Retina (tissue), 1 donor: ENCODE measurements at regions not wholly inside any gene's neighbourhood (a gene's known extent, or its start where the extent isn't known, plus 50 kb on each side); places are given as distances from the start of the nearest gene placed in this dataset.

Experiments
- DNase-seq: peaks from one replicate; pipeline ENCODE4 v3.0.0-alpha.2; 2016

DNA sequence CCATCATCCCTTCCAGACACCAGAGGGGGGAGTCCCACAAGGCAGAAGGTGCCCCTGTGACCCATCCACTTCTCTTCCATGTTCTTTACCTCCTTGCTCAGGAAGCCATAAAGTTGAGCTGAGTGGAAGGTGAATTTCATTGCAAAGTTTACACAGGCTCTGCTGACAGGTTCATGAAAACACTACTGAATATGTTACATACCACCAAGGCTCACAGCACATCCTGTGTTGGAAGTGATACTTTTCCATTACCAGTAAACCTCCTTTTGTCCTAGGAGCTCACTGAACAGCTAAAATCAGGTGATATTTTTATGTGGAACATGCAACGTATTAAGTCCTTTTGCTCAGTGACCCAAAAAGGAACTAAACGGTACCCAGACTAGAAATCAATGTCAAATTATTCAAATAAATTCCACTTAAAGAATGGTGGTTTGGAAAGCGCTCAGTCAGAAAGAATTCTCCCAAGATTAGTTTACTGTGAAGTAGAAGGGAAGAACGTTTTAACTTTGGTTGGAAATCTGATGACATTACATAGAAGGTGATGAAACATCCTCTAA is 196.2 kb upstream of the NUDT4 start:
- no peak for DNase-seq

DNA sequence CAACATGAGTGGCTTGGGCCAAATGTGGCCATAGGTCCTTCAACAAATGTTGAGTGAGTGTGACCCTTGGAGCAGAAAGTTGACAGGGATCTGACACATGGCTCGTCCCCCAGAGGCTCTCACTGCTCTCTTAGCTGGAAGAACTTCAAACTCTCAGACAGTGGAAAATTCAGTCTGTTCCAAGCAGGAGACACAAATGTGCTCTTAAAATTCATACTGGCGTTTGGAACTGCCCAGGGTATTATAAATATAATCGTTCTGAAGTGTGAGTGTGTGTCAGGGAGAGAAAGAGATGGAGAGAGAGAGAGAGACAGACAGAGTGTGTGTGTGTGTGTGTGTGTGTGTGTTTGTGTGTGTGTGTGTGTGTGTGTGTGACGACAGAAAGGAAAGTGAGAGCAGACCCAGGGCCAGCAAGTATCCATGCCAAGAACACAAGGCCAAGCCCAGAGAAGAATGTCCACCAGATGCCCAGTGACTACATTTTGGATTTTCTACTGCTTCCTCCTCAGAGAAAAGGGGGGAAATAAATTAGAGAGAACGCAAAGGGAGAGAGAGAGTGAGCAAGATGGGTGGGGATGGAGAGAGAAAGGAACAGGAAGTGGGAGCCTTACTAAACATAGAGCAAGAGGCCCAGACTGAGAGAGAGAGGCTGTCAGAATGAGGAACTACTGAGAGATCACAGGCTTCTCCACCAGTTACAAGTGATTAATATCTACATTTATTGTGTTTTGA is 193.6 kb upstream of the NUDT4 start:
- DNase-seq, result peak; percentile 21

- no peak for DNase-seq
Measured at GRCh38 chr12:93184672-93185368, 192.9 kb upstream of the NUDT4 start.

DNA sequence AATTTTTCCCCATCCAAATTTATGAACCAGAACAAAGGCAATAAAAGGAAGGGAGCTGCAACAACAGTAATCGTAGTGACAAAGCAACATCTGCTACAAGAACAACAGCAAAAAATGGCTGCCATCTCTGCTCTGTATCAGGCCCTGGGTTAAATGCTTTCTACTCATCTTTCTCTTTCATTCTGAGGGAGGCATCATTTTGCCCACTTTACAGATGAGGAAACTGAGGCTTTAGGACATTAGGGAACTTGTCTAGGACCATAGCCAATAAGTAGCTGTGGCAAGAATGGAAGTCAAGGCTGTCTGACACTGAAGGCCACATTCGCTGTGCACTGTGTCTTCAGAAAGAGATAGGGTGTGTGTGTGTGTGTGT is 192.4 kb upstream of the NUDT4 start:
- no peak for DNase-seq

DNA sequence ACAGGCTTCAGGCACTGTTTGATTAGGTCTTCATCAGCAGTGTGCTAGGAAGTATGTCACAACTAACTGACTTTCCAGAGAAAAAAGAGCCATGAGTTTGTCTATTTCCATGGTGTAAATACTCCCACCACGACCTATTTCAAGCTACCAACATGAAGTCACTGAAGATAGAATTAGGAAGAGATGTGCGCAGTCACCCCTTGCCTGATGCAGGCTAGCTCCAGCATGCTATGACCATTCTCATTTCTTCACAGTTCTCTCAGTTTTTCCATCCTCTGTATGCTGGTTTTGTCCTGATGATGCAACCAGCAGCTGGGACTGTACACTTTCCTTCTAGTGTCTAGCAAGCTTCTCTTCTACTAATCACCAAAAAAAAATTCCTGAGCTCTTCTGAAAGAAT is 191.6 kb upstream of the NUDT4 start:
- no peak for DNase-seq

DNA sequence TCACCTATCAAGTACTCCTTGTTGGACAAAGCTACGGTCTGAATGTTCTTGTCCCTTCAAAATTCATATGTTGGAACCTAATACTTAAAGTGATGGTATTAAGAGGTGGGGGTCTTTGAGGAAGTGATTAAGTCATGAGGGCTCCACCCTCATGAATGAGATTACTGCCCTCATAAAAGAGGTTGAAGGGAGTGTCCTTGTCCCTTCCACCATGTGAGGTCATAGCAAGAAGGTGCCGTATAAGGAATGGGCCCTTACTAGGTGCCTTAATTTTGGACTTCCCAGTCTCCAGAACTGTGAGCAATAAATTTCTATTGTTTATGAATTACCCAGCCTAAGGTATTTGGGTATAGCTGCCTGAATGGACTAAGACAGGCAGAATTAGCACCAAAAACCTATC is 191.1 kb upstream of the NUDT4 start:
- DNase-seq, result no peak

DNA sequence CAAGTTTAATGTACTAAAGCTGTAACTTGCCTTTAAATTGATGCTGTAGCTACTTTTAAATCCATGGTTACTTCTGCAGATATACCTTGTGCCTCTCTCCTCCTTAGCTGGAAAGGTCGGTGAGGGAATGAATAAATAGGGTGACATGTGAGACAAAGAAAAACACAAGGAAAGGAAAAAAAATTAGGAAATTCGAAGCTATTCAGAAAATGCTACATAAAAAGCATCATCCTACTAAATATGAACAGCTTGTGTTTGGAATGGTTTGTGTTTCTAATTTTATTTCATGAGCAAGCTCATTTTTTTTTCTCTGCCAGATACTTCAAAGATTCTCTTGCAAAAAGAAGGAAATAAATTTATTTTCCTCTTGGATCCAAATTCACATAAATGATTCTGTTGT is 186.3 kb upstream of the NUDT4 start:
- no peak for DNase-seq

GRCh38 chr12:93191956-93192355 is 185.8 kb upstream of the NUDT4 start:
- DNase-seq, result no peak

DNA sequence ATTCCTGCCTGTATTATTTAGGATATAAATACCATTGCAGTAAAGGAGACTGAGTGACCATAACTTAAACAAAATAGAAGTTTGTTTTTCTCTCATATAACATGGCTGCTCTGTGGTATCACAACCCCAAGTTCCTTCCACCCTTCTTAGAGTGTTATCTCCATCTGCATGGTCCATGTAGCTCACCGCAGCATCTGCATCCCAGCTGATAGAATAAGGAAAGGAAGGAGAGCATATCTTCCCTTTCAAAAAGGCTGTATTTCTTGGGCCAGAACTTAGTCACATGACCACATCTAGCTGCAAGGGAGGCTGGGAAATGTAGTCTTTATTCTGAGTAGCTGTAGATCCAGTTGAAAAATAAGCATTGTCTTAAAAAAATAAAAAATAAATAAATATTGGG is 184.8 kb upstream of the NUDT4 start:
- DNase-seq, result no peak

GRCh38 chr12:93195511-93195910 is 182.2 kb upstream of the NUDT4 start:
- no peak for DNase-seq

- DNase-seq, result no peak
Measured at GRCh38 chr12:93197067-93197593, 180.6 kb upstream of the NUDT4 start.

DNA sequence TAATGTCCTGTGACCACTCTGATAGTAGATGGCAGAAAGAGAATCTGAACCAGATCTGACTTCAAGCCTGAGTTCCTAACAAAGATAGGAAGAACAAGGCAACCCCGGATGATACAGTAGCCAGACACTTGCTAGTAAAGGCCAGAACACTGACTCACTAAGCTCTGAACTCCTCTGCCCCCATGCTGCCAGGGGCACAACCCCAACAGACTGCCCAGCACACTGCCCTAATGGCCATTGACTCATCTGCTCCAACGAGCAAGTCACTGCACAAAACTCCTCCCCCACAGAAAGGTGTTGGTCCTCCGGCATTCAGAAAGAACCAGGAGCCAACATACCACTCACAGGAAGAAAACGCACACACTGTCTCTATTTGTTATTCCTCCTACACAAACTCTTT is 179.6 kb upstream of the NUDT4 start:
- DNase-seq, result no peak

GRCh38 chr12:93199831-93200236 is 177.9 kb upstream of the NUDT4 start:
- DNase-seq, result no peak

DNA sequence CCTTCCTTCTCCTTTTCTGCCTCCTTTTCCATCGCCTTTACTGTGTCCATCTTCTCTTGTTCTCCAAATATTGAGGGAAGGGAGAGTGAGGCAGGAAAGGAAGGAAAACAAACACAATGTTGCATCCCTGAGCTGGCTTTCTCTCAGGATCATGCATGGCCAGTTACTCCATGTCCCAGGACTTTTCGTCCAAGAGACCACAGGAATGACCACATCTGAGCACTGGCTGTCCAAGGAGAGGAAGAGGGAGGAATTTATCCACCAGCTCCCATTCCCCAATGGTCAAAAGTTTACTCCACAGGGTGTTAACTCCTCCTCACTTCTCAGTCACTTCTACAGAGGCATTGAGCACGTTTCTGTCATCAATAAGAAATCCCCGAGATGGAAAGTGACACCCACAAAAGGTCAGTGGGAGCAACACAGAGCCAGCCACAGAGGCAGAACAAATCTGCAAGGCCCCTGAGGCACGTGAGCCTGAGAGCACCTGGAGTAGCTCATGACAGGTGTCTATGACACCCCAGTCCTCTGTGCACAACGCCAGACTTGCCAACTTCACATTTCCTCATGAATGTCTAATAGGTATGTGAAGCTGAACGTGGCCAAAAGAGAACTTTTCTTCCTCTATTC is 177.3 kb upstream of the NUDT4 start:
- no peak for DNase-seq

GRCh38 chr12:93201990-93202389 is 175.7 kb upstream of the NUDT4 start:
- DNase-seq, result no peak

DNA sequence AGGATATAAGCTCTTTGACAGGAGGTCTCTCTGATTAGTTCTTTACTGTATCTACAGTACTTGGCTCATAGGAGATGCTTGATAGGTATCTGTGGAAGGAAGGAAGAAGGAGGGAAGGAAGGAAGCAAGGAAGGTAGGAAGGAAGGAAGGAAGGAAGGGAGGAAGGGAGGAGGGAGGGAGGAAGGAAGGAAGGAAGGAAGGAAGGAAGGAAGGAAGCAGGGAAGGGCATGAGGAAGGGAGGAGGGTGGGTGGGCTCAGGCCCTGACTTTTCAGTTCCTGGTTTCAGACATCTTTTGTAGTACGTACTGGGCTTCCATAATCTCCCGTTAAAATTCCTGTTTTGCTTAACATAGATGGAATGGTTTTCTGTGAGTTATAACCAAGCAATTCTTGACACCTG is 175.0 kb upstream of the NUDT4 start:
- no peak for DNase-seq

- no peak for DNase-seq
Measured at GRCh38 chr12:93203361-93203760, 174.4 kb upstream of the NUDT4 start.

GRCh38 chr12:93204896-93205295 is 172.8 kb upstream of the NUDT4 start:
- no peak for DNase-seq

GRCh38 chr12:93205361-93205760 is 172.4 kb upstream of the NUDT4 start:
- no peak for DNase-seq

DNA sequence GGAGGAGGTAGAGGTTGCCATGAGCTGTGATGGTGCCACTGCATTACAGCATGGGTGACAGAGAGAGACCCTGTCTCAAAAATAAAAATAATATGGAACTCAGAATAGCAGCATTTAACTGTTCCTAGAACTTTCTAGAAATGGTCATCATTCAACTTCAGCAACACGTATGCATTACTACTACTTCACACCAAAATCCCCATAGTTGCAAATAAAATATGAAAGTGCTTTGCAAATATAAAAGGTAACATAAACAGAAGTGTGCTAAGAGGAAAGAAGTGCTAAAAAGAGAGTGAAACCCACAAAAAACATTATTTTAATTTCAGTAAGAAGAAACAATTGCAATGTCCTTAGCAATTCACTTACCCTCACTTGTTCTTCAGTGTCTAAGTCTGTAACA is 169.7 kb upstream of the NUDT4 start:
- no peak for DNase-seq

GRCh38 chr12:93214523-93215289 is 163.0 kb upstream of the NUDT4 start:
- no peak for DNase-seq

- DNase-seq, result no peak
Measured at GRCh38 chr12:93215290-93215678, 162.4 kb upstream of the NUDT4 start.

- no peak for DNase-seq
Measured at GRCh38 chr12:93219947-93220346, 157.8 kb upstream of the NUDT4 start.
